GM13976 (cell line): ENCODE measurements at regions not wholly inside any gene's neighbourhood (a gene's known extent, or its start where the extent isn't known, plus 50 kb on each side); places are given as distances from the start of the nearest gene placed in this dataset.
"Not testable (repeated sequence)": the region's sequence is repeated elsewhere in the genome, so short reads cannot be mapped to it uniquely, and the experiment has no call there.

Experiments
- DNase-seq: peaks from one replicate; pipeline ENCODE4 v3.0.0; 2012; ENCODE audit warnings: low spot score
- CTCF ChIP-seq: IDR thresholded peaks from 2 replicates; pipeline ENCODE4 v1.5.1; 2012; ENCODE audit warnings: borderline replicate concordance, mild to moderate bottlenecking; ENCODE audit not compliant: insufficient read depth; ENCODE audit errors: extremely low read depth, missing control alignments, control extremely low read depth
- in situ Hi-C: fragments of 300-500 bp; cut with MboI; formaldehyde crosslinking; loops from one replicate; pipeline ENCODE4 v1.12.0; 2022; ENCODE audit warnings: low sequenced_read_pairs, mixed read lengths, inconsistent platforms; ENCODE audit not compliant: unreplicated experiment

GRCh38 chr2:34789169-34789568 lies 1190.1 kb upstream of the FAM98A start:
- in situ Hi-C loops = no loop called here

GRCh38 chr2:34787341-34787740 lies 1188.2 kb upstream of the FAM98A start:
- in situ Hi-C loops = no loop called here
- no peak for TF ChIP-seq CTCF
- DNase-seq = no peak

More at GRCh38 chr2:34789169-34789568, 1190.1 kb upstream of the FAM98A start:
- TF ChIP-seq CTCF = no peak
- DNase-seq = no peak

GRCh38 chr2:34785206-34785785 lies 1186.2 kb upstream of the FAM98A start:
- no peak for TF ChIP-seq CTCF
- no peak for DNase-seq
- in situ Hi-C loops = no loop called here

GRCh38 chr2:34784701-34785100 lies 1185.6 kb upstream of the FAM98A start:
- in situ Hi-C loops = no loop called here
- no peak for DNase-seq
- TF ChIP-seq CTCF = no peak

GRCh38 chr2:34750742-34751141 lies 1151.6 kb upstream of the FAM98A start:
- DNase-seq, in situ Hi-C loops: not testable (repeated sequence)

GRCh38 chr2:34747643-34748042 lies 1148.5 kb upstream of the FAM98A start:
- in situ Hi-C loops = no loop called here
- no peak for TF ChIP-seq CTCF
- DNase-seq = no peak

GRCh38 chr2:34738691-34739090 lies 1139.6 kb upstream of the FAM98A start:
- in situ Hi-C loops = no loop called here
- DNase-seq = no peak
- no peak for TF ChIP-seq CTCF

- in situ Hi-C loops = no loop called here
- no peak for TF ChIP-seq CTCF
- no peak for DNase-seq
Measured at GRCh38 chr2:34737146-34737545, 1138.0 kb upstream of the FAM98A start.
